DMS 273 treated with DMSO at 0.1 percent for 48 hours (cell line): ENCODE measurements at regions not wholly inside any gene's neighbourhood (a gene's known extent, or its start where the extent isn't known, plus 50 kb on each side); places are given as distances from the start of the nearest gene placed in this dataset.

Experiments
- DNase-seq: peaks from one replicate; lab custom pipeline; 2025; lab: John Stamatoyannopoulos, UW

DNA sequence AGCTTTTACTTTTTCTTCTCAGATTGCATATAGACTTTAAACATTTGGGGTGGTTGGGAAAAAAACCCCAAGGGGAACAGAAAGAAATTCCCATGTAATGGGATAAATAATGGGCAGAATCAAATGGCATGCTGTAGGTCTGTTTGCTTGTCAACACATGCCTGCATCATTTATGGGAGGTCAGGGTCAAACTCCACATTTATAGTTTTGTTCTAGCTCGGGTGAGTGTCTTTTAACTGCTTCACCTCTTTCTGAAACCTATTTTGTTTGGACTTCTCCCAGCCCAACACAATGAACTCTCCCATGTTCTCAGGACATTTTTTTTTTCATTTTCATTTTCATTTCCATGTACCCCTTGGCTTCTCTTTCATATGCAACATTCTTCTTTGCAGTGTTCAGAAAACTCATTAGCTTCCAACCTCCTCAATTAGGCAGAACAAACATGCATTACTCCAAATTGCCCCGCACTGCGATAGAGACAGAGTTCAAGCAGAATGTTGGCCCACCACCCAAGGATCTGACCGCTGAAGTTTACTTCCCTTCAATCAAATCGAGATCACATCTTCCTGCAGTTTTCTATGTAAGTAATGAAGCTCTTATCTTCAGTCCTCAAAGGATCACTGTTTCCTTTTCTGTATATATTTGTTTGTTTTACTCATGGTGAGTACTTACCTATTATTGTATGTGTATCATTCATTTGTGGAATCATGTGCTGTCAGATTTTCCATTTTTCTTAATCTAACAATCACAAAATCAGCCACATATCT is 354.6 kb downstream of the ZSWIM6 start:
- no peak for DNase-seq

DNA sequence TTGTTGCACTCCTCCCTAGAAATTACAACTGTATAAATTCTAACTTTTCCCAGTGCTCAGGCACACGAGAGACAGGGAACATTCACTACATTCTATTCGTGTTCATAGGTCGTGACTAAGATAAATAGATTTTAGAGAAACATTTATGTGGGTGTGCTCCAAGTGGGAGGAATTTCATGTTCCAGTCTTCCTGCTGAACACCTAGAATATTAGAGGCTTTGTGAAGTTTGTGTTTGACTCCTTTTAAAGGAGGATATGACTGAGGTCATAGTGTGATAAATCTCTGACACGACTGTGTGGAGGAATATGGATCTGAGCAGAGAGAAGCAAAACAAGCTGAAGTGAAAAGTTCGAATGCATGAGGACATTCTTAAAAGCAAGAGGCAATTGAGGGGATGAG is 355.3 kb downstream of the ZSWIM6 start:
- DNase-seq, result no peak

DNA sequence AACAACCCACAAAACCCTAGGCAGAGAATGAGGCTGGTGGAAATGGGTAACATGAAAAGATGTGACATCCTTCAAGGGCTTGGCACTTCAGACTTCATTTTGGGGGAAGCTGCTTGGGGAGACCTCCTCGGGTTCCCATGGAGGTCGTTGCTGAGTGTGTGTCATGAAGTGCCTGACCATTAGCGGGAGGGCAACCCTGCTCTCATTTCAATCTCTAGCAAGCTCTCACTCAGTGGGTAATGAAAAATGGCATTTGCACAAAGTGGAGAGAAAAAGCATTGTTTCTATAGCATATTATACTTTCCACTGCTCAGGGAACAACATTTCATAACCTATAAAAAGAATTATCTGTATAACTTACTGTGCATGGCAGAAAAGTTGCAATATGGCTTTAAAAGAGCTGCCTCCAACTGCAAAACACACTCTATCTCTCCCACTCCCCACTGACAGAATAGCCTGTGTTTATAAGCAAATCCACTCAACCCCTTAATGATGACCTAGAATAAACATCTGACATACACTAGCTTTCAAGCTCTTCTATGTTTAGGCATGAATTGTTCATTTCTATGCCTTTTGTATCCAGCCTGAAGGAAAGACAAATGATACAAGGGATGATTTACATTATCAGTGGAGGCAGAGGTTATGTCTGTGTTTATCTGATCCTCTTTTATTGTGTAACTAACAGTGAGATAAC is 357.2 kb downstream of the ZSWIM6 start:
- DNase-seq, result no peak

DNA sequence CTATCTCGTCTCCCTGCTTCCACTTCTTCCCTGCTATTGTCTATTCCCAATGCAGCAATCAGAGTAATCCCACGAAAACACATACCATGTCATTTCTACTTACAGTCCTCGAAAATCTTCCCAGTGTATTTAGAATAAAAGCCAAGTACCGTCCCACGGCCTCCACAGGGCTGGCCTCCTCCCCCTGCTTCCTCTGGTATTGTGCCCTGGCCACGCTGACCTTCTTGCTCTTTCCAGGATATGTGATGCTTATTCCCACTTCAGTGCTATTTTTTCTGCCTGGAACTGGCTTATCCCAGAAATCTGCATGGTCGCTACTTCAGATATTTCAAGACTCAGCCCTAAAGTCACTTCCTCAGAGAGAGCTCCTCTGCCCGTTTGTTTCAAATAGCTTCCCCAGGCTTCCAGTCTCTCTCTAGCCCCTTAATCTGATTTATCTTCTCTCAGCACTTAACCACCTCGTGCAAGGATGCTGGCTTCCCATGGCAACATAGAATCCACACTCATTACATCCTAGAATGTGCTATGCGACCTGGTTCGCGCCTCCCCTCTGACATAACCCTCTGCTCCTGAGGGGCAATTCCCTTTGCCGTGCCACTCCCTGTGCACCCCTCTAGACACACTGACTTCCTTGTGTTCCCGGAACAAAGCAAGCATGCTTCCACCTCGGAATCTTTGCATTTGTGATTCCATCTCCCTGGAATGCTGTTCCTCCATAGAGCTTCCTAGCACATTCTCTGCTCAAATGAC is 365.9 kb downstream of the ZSWIM6 start:
- DNase-seq, result no peak

DNA sequence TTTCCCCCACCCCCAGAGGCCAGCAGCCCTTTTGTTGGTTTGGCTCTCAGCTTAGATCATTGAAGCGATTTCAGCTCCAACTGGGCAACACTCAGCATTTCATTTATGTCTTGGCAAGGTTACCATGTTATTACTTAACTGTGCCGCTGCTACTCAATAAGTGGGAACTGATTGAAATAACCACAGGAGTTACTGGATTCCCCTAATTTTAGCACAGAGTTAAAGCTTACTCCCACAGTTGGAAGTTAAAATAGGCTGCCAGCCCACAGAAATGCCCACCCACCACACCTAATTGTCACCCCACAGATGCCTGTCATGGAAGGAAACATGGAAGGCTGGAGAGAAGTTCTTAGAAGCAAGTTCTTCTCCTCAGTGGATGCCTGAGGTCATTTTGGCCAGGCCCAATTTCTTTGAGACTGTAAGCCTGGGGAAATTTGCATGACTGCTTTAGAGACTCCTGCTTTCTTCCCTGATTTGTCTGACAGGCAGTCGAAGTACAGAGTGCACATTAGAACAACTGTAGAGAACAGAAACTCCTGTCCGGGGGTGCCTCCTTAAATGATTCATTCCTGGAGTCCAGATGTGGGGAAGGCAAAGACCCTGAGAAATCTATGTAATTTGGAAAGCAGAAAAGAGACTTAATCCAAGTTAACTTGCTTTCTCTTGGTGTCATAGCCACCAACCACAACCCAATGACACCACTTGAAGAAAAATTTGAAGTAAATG is 370.0 kb downstream of the ZSWIM6 start:
- no peak for DNase-seq

DNA sequence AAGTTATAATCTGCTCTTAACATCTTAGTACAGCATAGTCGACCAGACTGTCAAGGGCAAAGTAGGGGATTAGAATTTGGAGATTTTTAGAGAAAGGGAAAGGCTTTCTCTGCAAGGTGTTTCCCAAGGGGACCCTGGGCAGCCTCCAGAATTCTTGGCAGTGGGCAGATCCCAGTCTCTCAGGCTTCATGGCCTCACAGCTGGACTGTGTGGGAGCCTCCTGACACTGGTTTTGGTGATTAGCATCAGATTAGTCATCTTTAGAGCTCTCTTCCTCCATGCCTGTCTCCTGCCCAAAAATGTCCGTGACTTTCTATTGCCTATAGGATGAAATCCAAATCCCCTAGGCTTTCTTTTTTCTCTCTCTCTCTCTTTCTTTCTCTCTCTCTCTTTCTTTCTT is 370.7 kb downstream of the ZSWIM6 start:
- DNase-seq, result no peak

DNA sequence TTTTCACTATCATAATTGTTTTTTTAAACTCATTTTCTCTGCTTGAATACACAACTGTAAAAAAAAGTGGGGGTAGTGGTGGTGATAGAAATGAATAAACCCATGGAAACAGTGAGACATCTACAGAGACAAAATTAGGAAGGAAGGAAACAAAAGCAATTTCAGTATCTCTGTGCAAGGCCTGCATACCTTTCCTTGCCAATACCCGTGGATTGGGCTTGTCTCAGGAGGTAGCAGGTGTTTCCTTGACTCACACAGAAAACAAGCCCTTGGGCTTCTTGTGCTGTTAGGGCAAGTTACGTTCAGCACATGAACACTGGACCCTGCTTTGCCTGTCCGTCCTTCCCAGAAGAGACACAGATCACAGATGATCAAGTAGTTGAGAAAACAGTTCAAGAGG is 372.2 kb downstream of the ZSWIM6 start:
- no peak for DNase-seq

DNA sequence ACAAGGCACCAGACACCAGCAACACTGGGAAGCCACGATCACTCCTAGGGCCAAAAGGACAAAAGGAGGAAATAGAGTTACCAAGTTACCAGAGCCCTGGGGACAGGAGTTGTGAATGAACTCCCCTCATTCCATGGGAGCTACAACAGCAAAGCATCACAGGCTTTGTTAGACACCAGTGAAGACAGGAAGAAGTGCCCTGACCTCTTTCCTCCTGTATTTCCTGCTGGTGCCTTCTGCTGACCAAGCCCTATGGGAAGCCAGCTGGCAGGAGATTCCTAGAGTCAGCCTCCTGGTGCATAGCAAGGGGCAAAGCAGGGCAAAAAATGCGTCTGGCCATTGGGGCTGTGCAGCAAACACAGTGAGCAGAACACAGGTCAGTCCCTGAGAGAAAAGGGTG is 374.7 kb downstream of the ZSWIM6 start:
- DNase-seq, result no peak

DNA sequence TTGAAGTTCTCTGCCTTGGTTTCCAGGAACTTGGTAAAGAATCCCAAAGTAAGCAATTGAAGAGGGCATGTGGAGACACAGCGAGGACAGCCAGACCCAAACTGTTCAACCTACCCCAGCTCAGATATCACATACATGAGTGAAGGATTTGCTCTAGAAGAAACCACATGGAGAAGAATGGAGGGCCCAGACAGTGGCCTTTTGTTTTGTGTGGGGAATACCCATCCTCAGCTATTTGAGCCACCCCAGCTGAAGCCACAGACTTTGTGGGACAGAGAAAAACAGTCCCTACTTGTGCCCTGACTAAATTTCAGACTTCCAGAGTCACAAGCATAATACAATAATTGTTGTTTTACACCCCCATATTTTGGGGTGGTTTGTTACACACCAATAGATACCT is 387.1 kb downstream of the ZSWIM6 start:
- DNase-seq, result no peak

DNA sequence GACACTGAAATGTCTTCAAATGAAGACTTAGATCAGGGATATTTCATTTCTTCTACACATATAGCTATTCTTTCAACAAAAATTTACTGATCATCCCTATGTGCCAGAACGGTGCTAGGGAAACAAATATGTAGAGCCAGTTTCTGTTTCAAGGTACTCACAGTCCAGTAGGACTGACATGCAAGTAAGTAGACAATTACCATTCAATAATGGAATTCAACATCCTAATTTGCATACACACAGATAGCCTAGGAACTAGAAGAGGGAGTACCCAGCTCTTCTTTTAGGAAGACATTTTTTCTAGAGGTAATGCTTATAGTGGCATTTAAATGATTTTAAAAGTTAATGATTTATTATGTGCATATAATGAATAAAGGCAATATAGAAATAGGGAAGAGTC is 388.8 kb downstream of the ZSWIM6 start:
- DNase-seq, result no peak

DNA sequence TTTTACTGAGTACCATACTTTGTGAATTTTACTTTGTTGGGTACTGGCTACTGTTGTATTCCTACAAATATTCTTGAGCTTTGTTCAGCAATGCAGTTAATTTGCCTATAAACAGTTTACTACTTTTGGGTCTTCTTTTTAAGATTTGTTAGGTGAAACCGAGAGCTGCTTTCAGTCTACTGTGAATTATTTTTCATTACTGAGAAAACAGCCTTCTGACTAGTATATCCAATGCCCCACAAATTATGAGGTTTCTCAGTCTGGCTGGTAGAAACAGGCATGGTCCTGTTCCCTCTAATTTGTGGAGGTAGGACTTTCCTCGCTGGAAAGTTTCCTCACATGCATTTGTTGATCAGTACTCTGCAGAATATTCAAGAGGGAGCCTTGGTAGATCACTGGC is 392.0 kb downstream of the ZSWIM6 start:
- DNase-seq, result no peak

DNA sequence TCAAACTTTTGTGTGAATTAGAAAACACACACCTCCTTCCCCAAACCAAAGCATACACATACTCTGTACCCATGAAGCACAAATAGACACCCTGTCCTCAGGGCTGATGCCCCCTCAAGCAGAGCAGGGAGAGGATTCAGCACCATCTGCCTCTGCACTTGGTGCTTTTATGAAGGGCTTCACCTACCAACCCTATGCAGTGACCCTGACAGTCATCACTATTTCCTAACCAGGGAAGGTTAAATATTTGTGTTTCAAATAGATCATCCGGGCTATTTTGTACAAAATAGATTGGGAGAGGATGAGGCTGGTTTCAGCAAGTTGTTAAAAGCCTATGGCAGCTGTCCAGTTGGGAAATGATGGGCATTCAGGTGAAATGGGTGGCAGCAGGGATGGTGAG is 396.2 kb downstream of the ZSWIM6 start:
- DNase-seq, result no peak

DNA sequence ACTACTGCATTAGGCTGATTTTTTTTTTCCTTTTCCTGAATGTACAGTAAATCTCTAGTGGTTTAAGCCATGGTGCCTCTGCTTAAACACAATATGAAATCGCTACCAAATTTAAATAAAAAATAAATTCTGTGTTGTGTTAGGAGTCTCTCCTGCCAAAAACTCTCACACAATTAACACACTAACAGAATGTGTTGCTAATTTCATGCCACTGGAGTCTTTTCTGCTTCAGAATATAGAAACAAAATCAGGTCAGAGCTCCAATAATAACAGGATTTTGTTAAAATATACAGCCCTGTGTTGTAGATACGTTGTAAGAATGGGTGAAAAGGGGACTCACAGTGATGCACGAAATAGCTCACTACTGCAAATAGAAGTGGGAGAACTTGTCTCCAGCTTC is 398.8 kb downstream of the ZSWIM6 start:
- no peak for DNase-seq

DNA sequence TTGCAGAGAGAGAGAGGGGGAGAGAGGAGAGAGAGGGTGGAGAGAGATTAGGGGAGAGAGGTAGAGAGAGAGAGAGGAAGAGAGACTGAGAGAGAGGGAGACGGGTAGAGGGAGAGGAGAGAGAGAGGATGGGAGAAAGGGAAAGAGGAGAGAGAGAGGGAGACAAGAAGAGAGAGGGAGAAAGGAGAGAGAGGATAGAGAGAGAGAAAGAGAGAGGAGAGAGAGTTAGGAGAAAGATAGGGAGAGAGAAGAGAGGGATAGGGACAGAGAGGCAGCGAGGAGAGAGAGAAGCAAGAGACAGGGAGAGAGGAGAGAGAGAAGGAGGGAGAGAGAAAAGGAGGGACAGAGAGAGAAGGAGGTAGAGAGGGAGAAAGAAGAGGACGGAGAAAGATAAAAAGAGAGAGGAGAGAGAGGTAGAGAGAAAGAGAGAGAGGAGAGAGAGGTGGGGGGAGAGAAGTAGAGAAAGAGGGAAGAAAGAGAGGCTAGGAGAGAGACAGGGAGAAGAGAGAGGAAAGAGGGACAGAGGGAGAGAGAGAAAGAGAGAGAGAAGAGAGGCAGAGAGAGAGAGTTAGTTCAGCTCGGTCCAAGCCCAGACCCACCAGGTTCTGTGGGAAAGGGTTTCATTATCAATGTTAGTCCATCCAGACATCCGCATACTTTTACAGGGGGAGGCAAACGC is 399.3 kb downstream of the ZSWIM6 start:
- no peak for DNase-seq

DNA sequence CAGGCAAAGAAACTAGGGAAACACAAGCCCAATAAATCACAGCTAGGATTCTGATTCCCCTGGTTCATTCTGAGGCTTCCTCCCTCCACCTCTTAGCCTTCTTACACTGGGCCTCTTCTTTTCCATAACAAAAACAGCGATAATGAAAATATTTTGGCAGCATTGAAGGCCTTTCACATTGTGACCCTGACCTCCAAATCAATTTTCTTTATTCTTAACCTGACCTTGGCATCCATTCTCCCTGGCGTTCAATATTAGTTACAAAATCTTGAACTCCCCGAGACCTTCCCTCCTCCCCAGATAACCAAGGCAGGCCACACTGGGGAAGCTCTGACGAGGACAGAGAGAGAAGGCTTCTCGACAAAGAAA is 399.9 kb downstream of the ZSWIM6 start:
- DNase-seq, result no peak

DNA sequence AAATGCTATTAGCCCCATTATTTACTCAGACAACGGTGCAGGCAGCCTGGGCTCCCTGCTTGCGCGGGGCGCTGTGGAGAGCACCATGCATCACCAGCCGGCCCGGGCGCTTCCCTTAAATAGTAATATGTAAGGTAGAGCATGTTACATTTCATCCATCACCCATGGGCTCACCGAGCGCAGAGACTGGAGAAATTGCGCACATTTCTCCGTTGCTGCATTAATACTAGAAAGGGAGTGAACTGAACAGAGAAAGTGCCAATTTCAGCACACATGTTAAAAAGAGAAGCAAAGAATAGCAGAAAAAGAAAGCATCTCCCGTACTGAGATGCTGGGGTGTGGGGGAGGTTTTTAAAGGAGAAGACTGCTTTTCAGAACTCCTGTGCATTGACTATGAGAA is 400.3 kb downstream of the ZSWIM6 start:
- DNase-seq, result no peak

DNA sequence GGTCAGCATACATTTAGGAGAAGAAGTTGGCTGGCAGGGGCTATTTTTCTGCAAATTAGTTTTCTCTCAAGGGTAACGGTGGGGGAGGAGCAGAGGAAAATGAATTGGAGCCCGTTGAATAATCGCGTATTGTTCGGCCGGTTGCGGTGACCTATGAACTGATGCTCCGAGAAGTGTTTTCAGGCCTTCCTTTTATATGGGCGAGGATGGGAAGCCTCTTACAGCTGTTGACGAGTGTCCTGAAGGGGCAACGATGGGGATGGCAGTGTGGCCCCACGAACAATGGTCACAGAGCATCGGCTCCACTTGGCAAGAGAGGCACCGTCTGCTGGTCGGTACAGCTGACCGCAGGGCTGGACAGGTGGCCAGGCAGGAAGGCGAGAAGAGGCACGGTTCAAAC is 400.7 kb downstream of the ZSWIM6 start:
- DNase-seq, result no peak

DNA sequence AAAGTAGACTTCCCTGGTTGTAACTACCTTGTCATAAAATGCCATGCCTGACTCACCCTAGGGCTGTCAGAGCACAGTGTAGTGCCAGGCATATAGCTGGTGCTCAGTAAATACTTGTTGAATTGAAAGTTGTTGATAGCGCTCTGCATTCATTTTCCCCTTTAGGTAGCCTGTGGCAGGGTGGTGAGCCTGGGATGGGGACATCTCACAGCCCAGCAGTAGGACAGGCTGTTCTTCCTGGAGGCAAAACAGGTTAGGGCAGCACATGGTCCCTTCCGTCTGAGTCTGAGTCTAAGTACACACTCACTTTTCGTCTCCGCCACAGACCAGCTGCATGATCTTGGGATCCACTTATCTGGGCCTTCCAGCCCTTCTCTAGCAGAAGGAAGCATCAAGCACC is 401.9 kb downstream of the ZSWIM6 start:
- no peak for DNase-seq

DNA sequence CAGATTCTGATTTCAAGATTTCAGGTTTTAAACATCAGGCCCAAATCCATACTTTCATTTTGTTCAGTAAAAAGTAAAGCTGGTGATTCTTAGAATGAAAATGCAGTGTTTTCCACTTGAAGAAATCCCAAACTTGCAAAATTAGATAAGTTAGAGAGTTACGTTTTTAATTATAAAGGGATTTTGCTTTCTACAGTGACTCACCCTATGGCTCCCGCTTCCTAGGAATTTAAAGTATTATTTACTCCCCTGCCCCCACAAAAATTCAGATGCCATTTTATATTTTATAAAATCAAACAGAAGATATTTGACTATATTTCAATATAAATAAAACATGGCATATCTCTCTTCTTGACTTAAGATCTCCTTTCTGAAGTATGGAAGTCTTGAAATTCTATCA is 402.9 kb downstream of the ZSWIM6 start:
- DNase-seq, result no peak

DNA sequence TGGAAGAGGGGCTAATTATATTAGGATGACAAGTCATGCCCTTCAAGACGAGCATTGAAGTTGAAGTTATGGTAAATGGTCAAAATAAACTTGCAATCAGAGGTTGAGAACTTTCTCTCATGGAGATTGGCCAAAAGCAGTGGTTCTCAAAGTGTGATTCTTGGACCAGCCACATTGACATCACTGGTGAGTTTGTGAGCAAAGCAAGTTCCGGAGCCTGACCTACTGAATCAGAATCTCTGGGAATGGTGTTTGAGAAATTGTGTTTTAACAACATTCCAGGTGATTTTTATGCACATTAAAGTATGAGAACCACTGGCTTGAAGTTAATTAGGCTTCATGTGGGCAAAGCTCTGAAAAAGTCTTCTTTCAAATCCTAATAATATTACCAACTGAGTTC is 403.5 kb downstream of the ZSWIM6 start:
- DNase-seq, result no peak

DNA sequence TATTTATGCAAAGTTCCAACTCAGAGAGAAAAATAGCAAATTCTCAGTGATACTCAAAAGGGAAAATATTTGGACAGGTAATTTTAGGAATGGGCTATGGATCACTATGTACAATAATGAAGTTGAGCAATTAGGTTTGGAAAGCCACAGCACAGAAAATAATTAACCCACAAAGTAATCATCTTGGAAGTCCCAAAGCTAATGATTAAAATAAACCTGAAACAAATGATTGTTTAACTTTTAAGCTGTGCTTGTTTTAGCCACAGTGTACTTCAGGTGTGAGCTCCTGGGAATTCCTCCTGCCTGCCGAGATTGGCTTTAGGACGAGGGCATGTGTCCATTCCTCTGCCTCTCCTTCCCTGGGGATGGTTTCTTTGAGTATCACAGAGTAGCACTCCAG is 403.9 kb downstream of the ZSWIM6 start:
- DNase-seq, result no peak
